Gastroesophageal sphincter (tissue), 2 donors: ENCODE measurements at regions not wholly inside any gene's neighbourhood (a gene's known extent, or its start where the extent isn't known, plus 50 kb on each side); places are given as distances from the start of the nearest gene placed in this dataset.

Source experiments
- POLR2A ChIP-seq, 2 donors: fragments of 450-650 bp; IDR thresholded peaks; one replicate each; pipeline ENCODE4 v1.6.1; 2017; ENCODE audit warnings: antibody characterized with exemption in 2 of 2, mild to moderate bottlenecking in 2 of 2, moderate library complexity in 1 of 2
- POLR2AphosphoS5 ChIP-seq: sonication (generic); formaldehyde crosslinking; IDR thresholded peaks from one replicate; pipeline ENCODE4 v1.6.1; 2017; ENCODE audit warnings: antibody characterized with exemption

DNA sequence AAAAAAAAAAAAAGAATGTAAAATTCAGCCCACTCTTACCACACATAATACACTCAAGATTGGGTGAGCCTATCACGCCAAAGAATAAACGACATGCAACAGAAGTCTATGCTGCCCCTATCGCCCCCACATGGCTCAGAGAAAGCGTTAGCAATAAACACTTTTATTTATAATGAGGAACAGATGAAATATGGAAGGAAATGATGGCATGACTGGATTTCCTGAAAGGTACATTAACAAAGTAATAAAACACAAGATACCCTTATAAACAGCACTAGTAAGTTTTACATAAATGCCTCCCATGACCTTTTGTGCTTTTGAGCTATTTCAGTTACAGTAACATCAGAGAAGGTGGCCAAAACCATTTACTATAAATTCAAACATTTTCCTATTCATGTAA is 71.4 kb upstream of the SCAF8 start:
- TF ChIP-seq POLR2A (IDR thresholded peaks at IDR 0.05), result no peak
- no peak for TF ChIP-seq POLR2AphosphoS5
